HG02759 (cell line): ENCODE measurements at regions not wholly inside any gene's neighbourhood (a gene's known extent, or its start where the extent isn't known, plus 50 kb on each side); places are given as distances from the start of the nearest gene placed in this dataset.

Experiments
- ATAC-seq: cut with Tn5 transposase; IDR thresholded peaks from one replicate; pipeline ENCODE4 v1.9.1; 2021; ENCODE audit warnings: mild to moderate bottlenecking, moderate library complexity; ENCODE audit not compliant: unreplicated experiment

DNA sequence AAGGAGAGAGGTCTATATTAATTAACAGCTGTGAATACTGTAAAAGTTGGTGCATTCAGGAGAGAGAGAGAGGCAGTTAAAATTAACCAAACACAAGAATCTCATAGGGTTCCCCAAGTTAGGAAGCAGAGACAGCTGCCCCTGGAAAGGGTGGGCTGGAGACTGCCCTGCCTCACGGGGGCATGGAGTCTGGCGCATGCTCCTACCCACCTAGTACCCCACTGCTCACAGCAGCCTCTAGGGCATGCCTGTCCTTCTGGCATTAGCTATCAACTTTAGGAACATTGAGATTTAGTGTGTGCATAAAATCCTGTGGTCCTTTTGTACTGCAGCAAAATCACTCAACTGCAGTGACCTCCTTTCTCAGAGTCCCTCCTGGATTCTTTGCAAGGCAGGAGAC lies 710.1 kb downstream of the SORCS3 start:
- no peak for ATAC-seq

DNA sequence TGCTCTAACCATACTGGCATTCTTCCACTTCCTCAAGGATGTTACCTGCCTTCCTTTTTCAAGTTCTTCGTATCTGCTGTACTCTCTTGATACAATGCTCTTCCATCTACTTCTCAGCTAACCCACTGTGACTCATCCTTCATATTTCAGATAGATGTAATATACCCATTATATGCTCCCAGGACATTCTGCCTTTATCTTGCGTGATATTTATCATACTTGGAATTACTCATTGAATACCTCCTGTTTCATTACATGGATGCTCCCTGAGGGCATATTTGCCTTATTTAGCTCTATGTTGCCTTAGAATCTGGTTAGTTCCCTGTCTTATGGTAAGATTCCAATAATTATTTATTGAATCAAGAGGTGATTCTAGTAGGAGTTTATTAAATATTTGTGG lies 706.4 kb downstream of the SORCS3 start:
- ATAC-seq: no peak

DNA sequence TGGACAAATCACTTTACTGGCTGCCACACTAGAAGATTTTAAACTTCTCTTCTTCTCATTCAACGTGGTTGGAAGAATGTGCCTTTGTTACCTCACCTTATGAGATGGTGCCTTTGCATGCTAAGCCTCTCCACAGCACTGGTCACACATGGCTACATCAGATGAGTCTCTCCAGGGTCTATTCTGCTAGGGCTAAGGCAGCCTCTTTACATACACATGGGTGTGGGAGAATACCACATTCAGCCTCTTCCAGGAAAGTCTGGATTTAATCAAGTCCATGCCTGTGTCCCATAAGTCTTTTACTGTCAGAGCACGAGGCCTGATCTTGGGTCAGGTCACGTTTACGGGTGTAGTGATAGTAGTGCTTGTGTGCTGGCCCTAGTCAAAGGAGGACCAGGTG lies 701.5 kb downstream of the SORCS3 start:
- ATAC-seq: no peak

DNA sequence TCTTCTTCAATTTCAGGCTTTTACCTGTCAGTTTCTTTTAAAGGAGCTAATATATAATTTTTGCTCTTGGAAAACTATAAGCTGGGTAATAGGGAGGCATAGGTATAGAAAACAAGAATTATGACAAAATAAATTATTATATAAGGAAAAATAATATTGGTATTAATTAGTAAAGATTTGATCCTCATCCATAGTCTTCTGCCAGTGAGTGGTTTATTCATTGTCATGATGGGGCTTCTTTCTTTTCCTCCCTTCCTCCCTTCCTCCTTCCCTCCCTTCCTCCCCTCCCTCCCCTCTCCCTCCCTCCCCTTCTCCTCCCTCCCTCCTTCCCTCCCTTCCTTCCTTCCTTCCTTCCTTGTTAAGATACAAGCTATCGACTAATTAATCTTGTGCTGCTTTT lies 698.6 kb downstream of the SORCS3 start:
- no peak for ATAC-seq

DNA sequence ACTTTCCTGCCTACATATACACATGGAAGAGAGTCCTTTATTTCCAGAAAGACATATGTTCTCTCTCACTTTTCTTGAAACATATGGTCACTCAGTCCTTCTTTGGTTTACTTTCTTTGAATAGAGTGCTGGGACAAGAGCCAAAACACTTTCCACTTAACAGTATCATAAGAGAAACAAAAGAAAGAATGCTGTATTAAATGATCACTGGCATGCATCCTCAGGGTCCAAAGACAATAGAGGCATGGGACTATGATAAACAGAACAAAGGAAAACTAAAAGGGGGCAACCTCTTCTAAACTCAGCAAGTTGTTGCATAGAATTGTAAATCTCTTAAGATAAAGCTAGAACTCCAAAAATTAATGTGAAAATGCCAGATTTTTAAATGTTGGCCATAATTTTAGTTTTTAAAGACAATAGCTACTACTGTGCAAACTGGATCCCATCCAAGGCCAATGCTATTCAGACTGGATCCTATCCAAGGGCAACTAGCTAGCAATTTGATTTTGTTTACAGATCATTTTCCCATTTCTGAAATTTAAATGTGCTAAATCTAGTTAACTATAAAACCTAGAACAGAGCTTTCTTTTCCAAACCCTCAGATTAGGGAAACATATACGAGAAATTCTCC lies 687.5 kb downstream of the SORCS3 start:
- no peak for ATAC-seq
